ENCODE measurements at regions not wholly inside any gene's neighbourhood (a gene's known extent, or its start where the extent isn't known, plus 50 kb on each side); places are given as distances from the start of the nearest gene placed in this dataset.

DNA sequence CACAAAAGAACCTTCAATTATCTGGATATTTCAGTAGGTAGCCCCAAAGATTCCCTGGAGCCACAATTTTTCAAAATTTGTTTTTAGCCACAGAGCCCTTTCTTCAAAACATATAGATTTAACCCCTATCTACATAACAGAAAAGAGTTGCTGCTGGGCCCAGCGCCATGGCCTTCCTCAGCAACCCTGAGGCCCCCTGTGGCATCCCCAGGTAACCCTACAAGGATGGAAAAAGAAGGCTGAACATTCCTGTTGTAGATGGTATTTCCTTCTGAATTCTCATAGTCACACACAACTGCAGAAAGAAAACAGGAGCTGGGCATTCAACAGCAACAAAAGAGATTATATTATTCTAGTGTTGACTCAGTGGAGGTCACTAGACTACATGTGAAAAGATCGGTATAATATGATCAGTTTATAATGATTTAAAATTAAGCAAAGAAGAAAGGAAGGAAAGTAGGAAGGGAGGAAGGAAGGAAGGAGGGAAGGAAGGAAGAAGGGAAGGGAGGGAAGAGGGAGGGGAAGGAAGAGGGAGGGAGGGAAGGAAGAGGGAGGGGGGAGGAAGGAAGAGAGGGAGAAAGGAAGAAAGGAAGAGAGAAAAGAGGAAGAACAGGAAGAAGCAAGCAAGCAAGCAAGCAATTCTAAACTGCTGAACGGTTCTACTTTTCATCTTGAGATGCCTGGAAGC, 342.5 kb upstream of the NR2F2 start:
- TF ChIP-seq, protein P1, sequence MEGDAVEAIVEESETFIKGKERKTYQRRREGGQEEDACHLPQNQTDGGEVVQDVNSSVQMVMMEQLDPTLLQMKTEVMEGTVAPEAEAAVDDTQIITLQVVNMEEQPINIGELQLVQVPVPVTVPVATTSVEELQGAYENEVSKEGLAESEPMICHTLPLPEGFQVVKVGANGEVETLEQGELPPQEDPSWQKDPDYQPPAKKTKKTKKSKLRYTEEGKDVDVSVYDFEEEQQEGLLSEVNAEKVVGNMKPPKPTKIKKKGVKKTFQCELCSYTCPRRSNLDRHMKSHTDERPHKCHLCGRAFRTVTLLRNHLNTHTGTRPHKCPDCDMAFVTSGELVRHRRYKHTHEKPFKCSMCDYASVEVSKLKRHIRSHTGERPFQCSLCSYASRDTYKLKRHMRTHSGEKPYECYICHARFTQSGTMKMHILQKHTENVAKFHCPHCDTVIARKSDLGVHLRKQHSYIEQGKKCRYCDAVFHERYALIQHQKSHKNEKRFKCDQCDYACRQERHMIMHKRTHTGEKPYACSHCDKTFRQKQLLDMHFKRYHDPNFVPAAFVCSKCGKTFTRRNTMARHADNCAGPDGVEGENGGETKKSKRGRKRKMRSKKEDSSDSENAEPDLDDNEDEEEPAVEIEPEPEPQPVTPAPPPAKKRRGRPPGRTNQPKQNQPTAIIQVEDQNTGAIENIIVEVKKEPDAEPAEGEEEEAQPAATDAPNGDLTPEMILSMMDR (IDR thresholded peaks at IDR 0.05) = no peak
- TF ChIP-seq POLR2A (IDR thresholded peaks at IDR 0.05) = no peak
